ENCODE measurements at regions not wholly inside any gene's neighbourhood (a gene's known extent, or its start where the extent isn't known, plus 50 kb on each side); places are given as distances from the start of the nearest gene placed in this dataset.
A peak's percentile ranks its signal among the peaks of the same experiment; 100 is the strongest.

- no peak for TF ChIP-seq CTCF (IDR thresholded peaks at IDR 0.05; ENCODE audit: insufficient read depth, low read depth, low read length, missing control alignments)
- no peak overlapping the region for H3K4me3 ChIP-seq (ENCODE audit: low read length)
- DNase-seq (ENCODE audit: low read depth), result no peak
Observed at GRCh38 chr10:51004776-51005175, 69.5 kb upstream of the PRKG1 start.

GRCh38 chr10:51005551-51005950 lies 68.7 kb upstream of the PRKG1 start:
- no peak for DNase-seq (ENCODE audit: low read depth)
- TF ChIP-seq CTCF (IDR thresholded peaks at IDR 0.05; ENCODE audit: insufficient read depth, low read depth, low read length, missing control alignments), result no peak
- no peak overlapping the region for H3K4me3 ChIP-seq (ENCODE audit: low read length)

- no peak for TF ChIP-seq CTCF (IDR thresholded peaks at IDR 0.05; ENCODE audit: insufficient read depth, low read depth, low read length, missing control alignments)
- DNase-seq (ENCODE audit: low read depth), result no peak
- no peak overlapping the region for H3K4me3 ChIP-seq (ENCODE audit: low read length)
Observed at GRCh38 chr10:51006686-51007085, 67.6 kb upstream of the PRKG1 start.

- peak; percentile 83 for DNase-seq (ENCODE audit: low read depth)
- no peak for TF ChIP-seq CTCF (IDR thresholded peaks at IDR 0.05; ENCODE audit: insufficient read depth, low read depth, low read length, missing control alignments)
- no peak overlapping the region for H3K4me3 ChIP-seq (ENCODE audit: low read length)
Observed at GRCh38 chr10:51007781-51008180, 66.5 kb upstream of the PRKG1 start.

- DNase-seq (ENCODE audit: low read depth), result no peak
- TF ChIP-seq CTCF (IDR thresholded peaks at IDR 0.05; ENCODE audit: insufficient read depth, low read depth, low read length, missing control alignments), result no peak
- H3K4me3 ChIP-seq (ENCODE audit: low read length), result no peak overlapping the region
Observed at GRCh38 chr10:51008346-51008745, 65.9 kb upstream of the PRKG1 start.

GRCh38 chr10:51010977-51011376 lies 63.3 kb upstream of the PRKG1 start:
- peak; percentile 52 for DNase-seq (ENCODE audit: low read depth)
- no peak overlapping the region for H3K4me3 ChIP-seq (ENCODE audit: low read length)
- peak; percentile 80 for TF ChIP-seq CTCF (IDR thresholded peaks at IDR 0.05; ENCODE audit: insufficient read depth, low read depth, low read length, missing control alignments)

- TF ChIP-seq CTCF (IDR thresholded peaks at IDR 0.05; ENCODE audit: insufficient read depth, low read depth, low read length, missing control alignments), result no peak
- H3K4me3 ChIP-seq (ENCODE audit: low read length), result no peak overlapping the region
- no peak for DNase-seq (ENCODE audit: low read depth)
Observed at GRCh38 chr10:51012073-51012472, 62.2 kb upstream of the PRKG1 start.

Measured in epithelial cell of esophagus (primary cell).